IMR-90 (cell line): ENCODE measurements at regions not wholly inside any gene's neighbourhood (a gene's known extent, or its start where the extent isn't known, plus 50 kb on each side); places are given as distances from the start of the nearest gene placed in this dataset.

ENCODE experiments used
- ATAC-seq: fragments of 200-7000 bp; cut with Tn5 transposase; 2 replicates; pipeline ENCODE4 v1.9.1; 2020; ENCODE audit warnings: low read depth, mild to moderate bottlenecking, moderate library complexity
- BruUV-seq: library from RNA; stranded (reverse); fragments of 400-500 nt; replicated peaks from 2 replicates; lab custom pipeline; 2021; lab: Mats Ljungman, UMichigan
- CTCF ChIA-PET: fragments of 300-600 bp; formaldehyde crosslinking; extraction: SDS; loops from one replicate; lab custom pipeline; 2021; ENCODE audit warnings: antibody characterized with exemption; lab: Yijun Ruan, JAX
- POLR2A ChIA-PET: fragments of 300-600 bp; sonication (Branson Sonifier 250); formaldehyde crosslinking; loops from one replicate; lab custom pipeline; 2022; ENCODE audit warnings: antibody characterized with exemption; ENCODE audit not compliant: unreplicated experiment; lab: Charles Lee
- DNase-seq: peaks from one replicate; pipeline ENCODE4 v3.0.0; 2013
- H2AFZ ChIP-seq: replicated peaks from 2 replicates; pipeline ENCODE3; 2013; ENCODE audit warnings: low read length, mild to moderate bottlenecking; ENCODE audit not compliant: poor library complexity
- H2AK5ac ChIP-seq: 2 replicates; pipeline ENCODE4 v1.6.1; 2013; ENCODE audit warnings: low read depth, low read length, inconsistent platforms
- H2AK9ac ChIP-seq: replicated peaks from 2 replicates; pipeline ENCODE3; 2013; ENCODE audit warnings: mild to moderate bottlenecking, low read depth, low read length, moderate library complexity; ENCODE audit not compliant: poor library complexity
- H2BK120ac ChIP-seq: 2 replicates; pipeline ENCODE4 v1.6.1; 2013; ENCODE audit warnings: low read depth, low read length, inconsistent platforms
- H2BK15ac ChIP-seq: 3 replicates; pipeline ENCODE4 v1.6.1; 2013; ENCODE audit warnings: low read depth, low read length, inconsistent platforms
- H2BK20ac ChIP-seq: 2 replicates; pipeline ENCODE4 v1.6.1; 2013; ENCODE audit warnings: low read depth, mild to moderate bottlenecking, inconsistent platforms, low read length, moderate library complexity
- H2BK5ac ChIP-seq: 2 replicates; pipeline ENCODE4 v1.6.1; 2013; ENCODE audit warnings: mild to moderate bottlenecking, low read depth, low read length, inconsistent platforms; ENCODE audit not compliant: poor library complexity, severe bottlenecking
- H3K14ac ChIP-seq: replicated peaks from 2 replicates; pipeline ENCODE4 v1.6.1; 2013; ENCODE audit warnings: low read depth, low read length, inconsistent platforms
- H3K18ac ChIP-seq: 2 replicates; pipeline ENCODE4 v1.6.1; 2013; ENCODE audit warnings: low read depth, low read length, control low read depth
- H3K23ac ChIP-seq: 2 replicates; pipeline ENCODE4 v1.6.1; 2013; ENCODE audit warnings: low read depth, low read length, inconsistent platforms
- H3K27ac ChIP-seq: 2 replicates; pipeline ENCODE4 v1.5.1; 2013; ENCODE audit warnings: mild to moderate bottlenecking, control low read depth, low read length; ENCODE audit not compliant: insufficient read depth
- H3K27me3 ChIP-seq: 2 replicates; pipeline ENCODE4 v1.6.1; 2013; ENCODE audit warnings: low read length; ENCODE audit not compliant: control insufficient read depth, insufficient read depth
- H3K36me3 ChIP-seq: 2 replicates; pipeline ENCODE4 v1.6.1; 2013; ENCODE audit warnings: low read length, mixed read lengths; ENCODE audit not compliant: control insufficient read depth, insufficient read depth
- H3K4ac ChIP-seq: 2 replicates; pipeline ENCODE4 v1.6.1; 2013; ENCODE audit warnings: low read depth, low read length, inconsistent platforms
- H3K4me1 ChIP-seq: 2 replicates; pipeline ENCODE4 v1.6.1; 2013; ENCODE audit warnings: low read length, mixed read lengths; ENCODE audit not compliant: control insufficient read depth, insufficient read depth
- H3K4me2 ChIP-seq: 2 replicates; pipeline ENCODE4 v1.6.1; 2013; ENCODE audit warnings: low read depth, mild to moderate bottlenecking, control low read depth, low read length, moderate library complexity
- H3K4me3 ChIP-seq: 2 replicates; pipeline ENCODE4 v1.5.1; 2013; ENCODE audit warnings: low read depth, mild to moderate bottlenecking, control low read depth, low read length, moderate library complexity; ENCODE audit not compliant: insufficient read depth
- H3K56ac ChIP-seq: 2 replicates; pipeline ENCODE4 v1.6.1; 2013; ENCODE audit warnings: low read length, inconsistent platforms; ENCODE audit not compliant: insufficient read depth; ENCODE audit errors: extremely low read depth
- H3K79me1 ChIP-seq, 2 experiments: 2 replicates each; pipeline ENCODE4 v1.6.1; 2013; ENCODE audit warnings: low read length in 2 of 2, inconsistent platforms in 1 of 2, low read depth in 1 of 2
- H3K9ac ChIP-seq: 2 replicates; pipeline ENCODE4 v1.6.1; 2013; ENCODE audit warnings: low read depth, low read length, control low read depth
- H3K9me1 ChIP-seq: 2 replicates; pipeline ENCODE4 v1.6.1; 2013; ENCODE audit warnings: low read length, inconsistent platforms; ENCODE audit not compliant: insufficient read depth
- H3K9me3 ChIP-seq: 2 replicates; pipeline ENCODE4 v1.6.1; 2013; ENCODE audit warnings: low read length; ENCODE audit not compliant: control insufficient read depth, insufficient read depth
- H4K20me1 ChIP-seq: 2 replicates; pipeline ENCODE4 v1.6.1; 2013; ENCODE audit warnings: low read length, inconsistent platforms; ENCODE audit not compliant: insufficient read depth
- H4K5ac ChIP-seq: 2 replicates; pipeline ENCODE4 v1.6.1; 2013; ENCODE audit warnings: mild to moderate bottlenecking, low read depth, low read length, control low read depth
- H4K8ac ChIP-seq, 2 experiments: 2 replicates each; pipeline ENCODE4 v1.6.1; 2013; ENCODE audit warnings: low read depth in 2 of 2, low read length in 2 of 2, control low read depth in 1 of 2, inconsistent platforms in 1 of 2
- H4K91ac ChIP-seq: 2 replicates; pipeline ENCODE4 v1.6.1; 2013; ENCODE audit warnings: low read depth, low read length, inconsistent platforms; ENCODE audit not compliant: insufficient read depth
- CHD1 ChIP-seq: IDR thresholded peaks from 2 replicates; pipeline ENCODE4 v1.6.1; 2012; ENCODE audit warnings: low read depth, low read length, improper control_type of control experiment
- NFE2L2 ChIP-seq: fragments of 150-350 bp; IDR thresholded peaks from 2 replicates; pipeline ENCODE4 v1.6.1; 2016; ENCODE audit warnings: low read depth, mild to moderate bottlenecking, low read length
- SMC3 ChIP-seq: fragments of 150-350 bp; IDR thresholded peaks from 2 replicates; pipeline ENCODE4 v1.6.1; 2016; ENCODE audit warnings: low read depth, mild to moderate bottlenecking, antibody characterized with exemption, low read length, moderate library complexity
- WGBS, 2 experiments: methylation state at CpG; one replicate each; pipeline versions ENCODE4 v1.1.5 to v1.1.7; 2013; ENCODE audit warnings: missing lambda C conversion rate in 2 of 2; ENCODE audit not compliant: insufficient read length in 1 of 2; ENCODE audit errors: extremely low coverage in 2 of 2; 5-methylcytosine and 5-hydroxymethylcytosine counted together
- dilution Hi-C: fragments of 300-500 bp; cut with HindIII; formaldehyde crosslinking; loops from one replicate; pipeline ENCODE4 v1.14.3; 2018; ENCODE audit warnings: low sequenced_read_pairs; ENCODE audit not compliant: unreplicated experiment
- in situ Hi-C: fragments of 300-500 bp; cut with MboI; formaldehyde crosslinking; loops from 3 replicates; pipeline ENCODE4 v1.14.3; 2019; ENCODE audit warnings: low sequenced_read_pairs, inconsistent platforms, mixed read lengths
- intact Hi-C: fragments of 100-400 bp; cut with micrococcal nuclease; formaldehyde crosslinking; loops from 2 replicates; pipeline ENCODE4 v1.10.0; 2022

- ChIA-PET CTCF (no interaction called here), POLR2A (no interaction called here)
- TF ChIP-seq SMC3 = no peak
- TF ChIP-seq CHD1 = no peak
- no peak for TF ChIP-seq NFE2L2
- Histone ChIP-seq H2BK120ac (no peak overlapping the region), H3K18ac (no peak overlapping the region), H3K4me2 (no peak overlapping the region), H3K79me1 (no peaks in the 10 kb centered on the region), H3K14ac (no peak overlapping the region), H4K91ac (no peak overlapping the region), H3K9ac (no peak overlapping the region), H3K4ac (no peak overlapping the region), H3K9me3 (peaks cover 20% of the 10 kb centered on the region), H3K4me1 (no peaks in the 10 kb centered on the region), H3K36me3 (no peaks in the 10 kb centered on the region), H3K4me3 (no peak overlapping the region), H4K8ac (no peak overlapping the region), H4K5ac (no peak overlapping the region), H4K20me1 (no peaks in the 10 kb centered on the region), H2BK15ac (no peak overlapping the region), H3K56ac (no peak overlapping the region), H3K27me3 (no peaks in the 10 kb centered on the region), H2BK5ac (no peak overlapping the region), H2AFZ (no peak overlapping the region), H3K27ac (no peak overlapping the region), H2BK20ac (no peak overlapping the region), H3K9me1 (no peaks in the 10 kb centered on the region), H2AK9ac (no peak overlapping the region), H2AK5ac (no peak overlapping the region), H3K23ac (no peak overlapping the region)
- no TSS peak for BruUV-seq
- DNase-seq (no peak), ATAC-seq (no peak)
- dilution Hi-C loops (no loop called here), intact Hi-C loops (no loop called here), in situ Hi-C loops (no loop called here)
- no CpG with 5 or more reads among the region's 1 CpG for WGBS, 2 experiments
Observed at GRCh38 chr1:34342334-34342733, 165.6 kb downstream of the C1orf94 start.
